ENCODE measurements at regions not wholly inside any gene's neighbourhood (a gene's known extent, or its start where the extent isn't known, plus 50 kb on each side); places are given as distances from the start of the nearest gene placed in this dataset.

DNA sequence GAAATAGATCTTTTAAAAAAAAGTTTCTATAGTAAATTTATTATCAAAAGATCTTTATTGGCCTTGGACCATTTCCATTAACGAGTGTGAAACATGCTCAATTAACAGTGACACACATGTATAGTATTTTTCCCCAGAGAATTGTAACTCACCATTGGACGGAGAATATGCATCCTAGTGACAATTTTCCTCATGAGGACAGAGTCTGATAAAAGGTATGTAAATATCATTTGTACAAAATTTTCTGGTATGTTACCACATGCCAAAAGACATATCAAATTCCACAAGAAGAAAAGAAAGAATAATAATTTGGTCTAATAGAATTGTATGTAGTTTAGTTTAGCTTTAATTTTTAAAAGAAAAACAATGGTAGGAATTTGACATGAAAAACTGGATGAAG is 1096.0 kb upstream of the FLRT2 start:
- TF ChIP-seq, protein P1, sequence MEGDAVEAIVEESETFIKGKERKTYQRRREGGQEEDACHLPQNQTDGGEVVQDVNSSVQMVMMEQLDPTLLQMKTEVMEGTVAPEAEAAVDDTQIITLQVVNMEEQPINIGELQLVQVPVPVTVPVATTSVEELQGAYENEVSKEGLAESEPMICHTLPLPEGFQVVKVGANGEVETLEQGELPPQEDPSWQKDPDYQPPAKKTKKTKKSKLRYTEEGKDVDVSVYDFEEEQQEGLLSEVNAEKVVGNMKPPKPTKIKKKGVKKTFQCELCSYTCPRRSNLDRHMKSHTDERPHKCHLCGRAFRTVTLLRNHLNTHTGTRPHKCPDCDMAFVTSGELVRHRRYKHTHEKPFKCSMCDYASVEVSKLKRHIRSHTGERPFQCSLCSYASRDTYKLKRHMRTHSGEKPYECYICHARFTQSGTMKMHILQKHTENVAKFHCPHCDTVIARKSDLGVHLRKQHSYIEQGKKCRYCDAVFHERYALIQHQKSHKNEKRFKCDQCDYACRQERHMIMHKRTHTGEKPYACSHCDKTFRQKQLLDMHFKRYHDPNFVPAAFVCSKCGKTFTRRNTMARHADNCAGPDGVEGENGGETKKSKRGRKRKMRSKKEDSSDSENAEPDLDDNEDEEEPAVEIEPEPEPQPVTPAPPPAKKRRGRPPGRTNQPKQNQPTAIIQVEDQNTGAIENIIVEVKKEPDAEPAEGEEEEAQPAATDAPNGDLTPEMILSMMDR (conservative IDR thresholded peaks at IDR 0.05; ENCODE audit: low read length), result no peak
- no peak for TF ChIP-seq EZH2phosphoT487 (IDR thresholded peaks at IDR 0.05; ENCODE audit: borderline replicate concordance, low read depth, low read length)

Data from OCI-LY7 (cell line).